ENCODE measurements at regions not wholly inside any gene's neighbourhood (a gene's known extent, or its start where the extent isn't known, plus 50 kb on each side); places are given as distances from the start of the nearest gene placed in this dataset.

- DNase-seq (ENCODE audit: insufficient read length, low spot score) (no peak), FAIRE-seq (no peak)
- no peak for TF ChIP-seq CTCF (IDR thresholded peaks at IDR 0.05; ENCODE audit: insufficient read depth, missing control alignments)
Observed at GRCh38 chr3:180181387-180181786, 144.7 kb upstream of the PEX5L start.

GRCh38 chr3:180183346-180183745, 146.6 kb upstream of the PEX5L start:
- no peak for TF ChIP-seq CTCF (IDR thresholded peaks at IDR 0.05; ENCODE audit: insufficient read depth, missing control alignments)
- no peak for DNase-seq (ENCODE audit: insufficient read length, low spot score)
- FAIRE-seq = no peak

- no peak for TF ChIP-seq CTCF (IDR thresholded peaks at IDR 0.05; ENCODE audit: insufficient read depth, missing control alignments)
- no peak for FAIRE-seq
- no peak for DNase-seq (ENCODE audit: insufficient read length, low spot score)
Observed at GRCh38 chr3:180184816-180185215, 148.1 kb upstream of the PEX5L start.

- no peak for TF ChIP-seq CTCF (IDR thresholded peaks at IDR 0.05; ENCODE audit: insufficient read depth, missing control alignments)
- no peak for DNase-seq (ENCODE audit: insufficient read length, low spot score)
- no peak for FAIRE-seq
Observed at GRCh38 chr3:180185650-180186049, 148.9 kb upstream of the PEX5L start.

GRCh38 chr3:180188512-180189309, 152.0 kb upstream of the PEX5L start:
- no peak for TF ChIP-seq CTCF (IDR thresholded peaks at IDR 0.05; ENCODE audit: insufficient read depth, missing control alignments)
- FAIRE-seq = peak; percentile 6
- DNase-seq (ENCODE audit: insufficient read length, low spot score) = no peak

GRCh38 chr3:180189310-180189648, 152.5 kb upstream of the PEX5L start:
- FAIRE-seq (no peak), DNase-seq (ENCODE audit: insufficient read length, low spot score) (no peak)
- TF ChIP-seq CTCF (IDR thresholded peaks at IDR 0.05; ENCODE audit: insufficient read depth, missing control alignments) = no peak

- no peak for TF ChIP-seq CTCF (IDR thresholded peaks at IDR 0.05; ENCODE audit: insufficient read depth, missing control alignments)
- DNase-seq (ENCODE audit: insufficient read length, low spot score) (no peak), FAIRE-seq (no peak)
Observed at GRCh38 chr3:180196658-180197057, 159.9 kb upstream of the PEX5L start.
